HCT116 (cell line): ENCODE measurements at regions not wholly inside any gene's neighbourhood (a gene's known extent, or its start where the extent isn't known, plus 50 kb on each side); places are given as distances from the start of the nearest gene placed in this dataset.

Source experiments
- ATAC-seq: fragments of 200-7000 bp; cut with Tn5 transposase; 2 replicates; pipeline ENCODE4 v1.9.1; 2020; ENCODE audit warnings: mild to moderate bottlenecking, moderate library complexity
- BruUV-seq: library from RNA; stranded (reverse); fragments of 400-500 nt; replicated peaks from 2 replicates; lab custom pipeline; 2021; lab: Mats Ljungman, UMichigan
- CTCF ChIA-PET: fragments of 300-600 bp; sonication (Branson Sonifier 250); formaldehyde crosslinking; loops from one replicate; lab custom pipeline; 2021; ENCODE audit warnings: antibody characterized with exemption; lab: Charles Lee
- POLR2A ChIA-PET: fragments of 300-600, 350-600 bp; sonication (Branson Sonifier 250); formaldehyde crosslinking; loops from one replicate; lab custom pipeline; 2021; ENCODE audit warnings: antibody characterized with exemption; lab: Charles Lee
- RAD21 ChIA-PET, 2 experiments: fragments of 300-600 bp; sonication (Branson Sonifier 250); formaldehyde crosslinking; loops; one replicate each; lab custom pipeline; 2023; ENCODE audit warnings: low total read pairs in 2 of 2; ENCODE audit not compliant: uncharacterized antibody in 2 of 2, unreplicated experiment in 2 of 2, low non-redundant PET in 1 of 2; lab: Charles Lee
- DNase-seq: peaks from one replicate; pipeline ENCODE4 v3.0.0-alpha.2; 2010; ENCODE audit warnings: low read depth, low spot score
- H2AFZ ChIP-seq: fragments of 200-600 bp; shearing (Covaris generic), sonication (generic); 2 replicates; pipeline ENCODE4 v1.6.1; 2017; ENCODE audit warnings: low read depth, mixed run types, mixed read lengths, antibody characterized with exemption, low read length; ENCODE audit not compliant: poor library complexity, severe bottlenecking
- H3K27ac ChIP-seq: 2 replicates; pipeline ENCODE4 v1.5.1; 2012; ENCODE audit warnings: low read depth, low read length
- H3K27me3 ChIP-seq: fragments of 200-600 bp; sonication (generic); 2 replicates; pipeline ENCODE4 v1.6.1; 2016; ENCODE audit warnings: mixed run types, low read length, mixed read lengths; ENCODE audit not compliant: insufficient read depth
- H3K36me3 ChIP-seq, 2 experiments: fragments of 200-500 bp in 1 of 2; fragments of 200-600 bp in 1 of 2; sonication (Bioruptor generic) in 1 of 2; sonication (generic) in 1 of 2; 2 replicates each; pipeline versions ENCODE4 v1.5.1 to v1.6.1; 2014 to 2016; ENCODE audit warnings: low read length in 2 of 2, inconsistent platforms in 1 of 2, mixed read lengths in 1 of 2, mixed run types in 1 of 2; ENCODE audit not compliant: insufficient read depth in 2 of 2, control insufficient read depth in 1 of 2
- H3K4me1 ChIP-seq, 2 experiments: fragments of 200-600 bp in 1 of 2; sonication (generic) in 1 of 2; 2 replicates each; pipeline versions ENCODE4 v1.5.1 to v1.6.1; 2012 to 2017; ENCODE audit warnings: low read length in 2 of 2, inconsistent platforms in 1 of 2, mild to moderate bottlenecking in 1 of 2, mixed read lengths in 1 of 2, mixed run types in 1 of 2, moderate library complexity in 1 of 2; ENCODE audit not compliant: insufficient read depth in 2 of 2, control insufficient read depth in 1 of 2
- H3K4me2 ChIP-seq: fragments of 200-600 bp; sonication (generic); 2 replicates; pipeline ENCODE4 v1.6.1; 2017; ENCODE audit warnings: mixed run types, low read length, mixed read lengths
- H3K4me3 ChIP-seq, 2 experiments: fragments of 200-600 bp in 1 of 2; sonication (generic) in 1 of 2; replicated peaks in 1 of 2; 2 replicates each; pipeline ENCODE4 v1.5.1; 2011 to 2016; ENCODE audit warnings: low read length in 2 of 2, control low read depth in 1 of 2, low read depth in 1 of 2, mild to moderate bottlenecking in 1 of 2, mixed read lengths in 1 of 2, mixed run types in 1 of 2
- H3K79me2 ChIP-seq: fragments of 200-600 bp; sonication (generic); 2 replicates; pipeline ENCODE4 v1.6.1; 2017; ENCODE audit warnings: mild to moderate bottlenecking, mixed run types, low read length, moderate library complexity, mixed read lengths; ENCODE audit not compliant: insufficient read depth
- H3K9ac ChIP-seq: fragments of 200-600 bp; sonication (generic); 2 replicates; pipeline ENCODE4 v1.6.1; 2016; ENCODE audit warnings: low read length, mixed read lengths
- H3K9me2 ChIP-seq: fragments of 200-600 bp; sonication (generic), shearing (Covaris generic); 2 replicates; pipeline ENCODE4 v1.6.1; 2017; ENCODE audit warnings: mixed run types, mild to moderate bottlenecking, moderate library complexity; ENCODE audit not compliant: insufficient read depth
- H3K9me3 ChIP-seq, 2 experiments: fragments of 200-500 bp in 1 of 2; fragments of 200-600 bp in 1 of 2; sonication (Bioruptor generic) in 1 of 2; sonication (generic) in 1 of 2; 2 replicates each; pipeline ENCODE4 v1.6.1; 2014 to 2017; ENCODE audit warnings: low read length in 2 of 2, mixed read lengths in 2 of 2, inconsistent platforms in 1 of 2, low read depth in 1 of 2, mild to moderate bottlenecking in 1 of 2, mixed run types in 1 of 2, moderate library complexity in 1 of 2; ENCODE audit not compliant: control insufficient read depth in 1 of 2, insufficient read depth in 1 of 2
- H4K20me1 ChIP-seq: fragments of 200-600 bp; sonication (generic), shearing (Covaris generic); 2 replicates; pipeline ENCODE4 v1.6.1; 2017; ENCODE audit warnings: mixed run types, mild to moderate bottlenecking, moderate library complexity; ENCODE audit not compliant: insufficient read depth
- CBX3 ChIP-seq: IDR thresholded peaks from 2 replicates; pipeline ENCODE4 v1.6.1; 2012; ENCODE audit warnings: low read depth
- CEBPB ChIP-seq: IDR thresholded peaks from 2 replicates; pipeline ENCODE4 v1.6.1; 2012; ENCODE audit warnings: low read depth
- EGR1 ChIP-seq: IDR thresholded peaks from 2 replicates; pipeline ENCODE4 v1.6.1; 2012; ENCODE audit warnings: low read depth
- EZH2 ChIP-seq: fragments of 200-600 bp; sonication (generic); IDR thresholded peaks from 2 replicates; pipeline ENCODE4 v1.6.1; 2017; ENCODE audit warnings: antibody characterized with exemption, mixed run types
- EZH2phosphoT487 ChIP-seq: fragments of 200-600 bp; IDR thresholded peaks from 2 replicates; pipeline ENCODE4 v1.6.1; 2018; ENCODE audit warnings: antibody characterized with exemption, borderline replicate concordance
- FOSL1 ChIP-seq: IDR thresholded peaks from 2 replicates; pipeline ENCODE4 v1.6.1; 2012; ENCODE audit warnings: low read depth
- POLR2A ChIP-seq: IDR thresholded peaks from 2 replicates; pipeline ENCODE4 v1.7.0; 2011; ENCODE audit warnings: borderline replicate concordance; ENCODE audit not compliant: insufficient read depth, insufficient read length; ENCODE audit errors: extremely low read depth
- POLR2AphosphoS5 ChIP-seq: IDR thresholded peaks from 2 replicates; pipeline ENCODE4 v1.6.1; 2011; ENCODE audit warnings: mild to moderate bottlenecking, low read depth, low read length, moderate library complexity
- SP1 ChIP-seq: IDR thresholded peaks from 2 replicates; pipeline ENCODE4 v1.6.1; 2012; ENCODE audit warnings: low read depth
- SRF ChIP-seq: IDR thresholded peaks from 2 replicates; pipeline ENCODE4 v1.6.1; 2012; ENCODE audit warnings: low read depth
- intact Hi-C: fragments of 100-400 bp; cut with micrococcal nuclease; formaldehyde crosslinking; loops from 2 replicates; pipeline ENCODE4 v1.10.0; 2022
- TF ChIP-seq, protein P1 (sequence below): IDR thresholded peaks from 2 replicates; pipeline ENCODE4 v1.6.1; 2012; ENCODE audit warnings: low read depth
- TF ChIP-seq, protein P2 (sequence below): IDR thresholded peaks from 2 replicates; pipeline ENCODE4 v1.6.1; 2012
- TF ChIP-seq, protein P3 (sequence below): IDR thresholded peaks from 2 replicates; pipeline ENCODE4 v1.6.1; 2011; ENCODE audit warnings: mild to moderate bottlenecking, low read length, moderate library complexity; ENCODE audit not compliant: insufficient replicate concordance; ENCODE audit errors: extremely low read depth

DNA sequence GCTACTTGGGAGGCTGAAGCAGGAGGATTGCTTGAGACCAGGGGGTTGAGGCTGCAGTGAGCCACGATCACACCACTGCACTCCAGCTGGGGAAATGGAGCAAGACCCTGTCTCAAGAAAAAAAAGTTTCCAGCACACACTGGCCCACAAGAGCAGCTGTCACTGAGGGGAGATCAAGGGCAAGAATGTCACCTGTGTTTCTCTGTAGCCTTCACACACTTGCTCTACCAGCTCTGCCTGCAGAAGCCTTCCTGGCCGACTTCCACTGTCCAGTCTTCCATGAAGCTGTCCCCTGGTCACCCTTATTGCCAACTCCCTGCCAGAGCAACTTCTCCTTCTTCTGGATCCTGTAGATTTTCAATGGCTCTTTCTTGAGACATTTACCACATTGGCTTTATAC, 158.0 kb downstream of the KCTD15 start:
- Histone ChIP-seq H3K27ac (no peak overlapping the region), H3K9me3 (no peaks in the 10 kb centered on the region), H4K20me1 (no peaks in the 10 kb centered on the region), H3K4me1 (no peaks in the 10 kb centered on the region), H3K4me2 (no peak overlapping the region), H2AFZ (no peak overlapping the region), H3K9me2 (no peaks in the 10 kb centered on the region), H3K9ac (no peak overlapping the region), H3K4me3 (no peak overlapping the region), H3K36me3 (no peaks in the 10 kb centered on the region), H3K79me2 (no peaks in the 10 kb centered on the region), H3K27me3 (no peaks in the 10 kb centered on the region)
- RAD21 ChIA-PET: no interaction called here
- no peak for DNase-seq
- POLR2A ChIA-PET: no interaction called here
- TF ChIP-seq SRF (no peak), FOSL1 (no peak), SP1 (no peak), EZH2 (no peak), CBX3 (no peak), POLR2AphosphoS5 (no peak), CEBPB (no peak), EZH2phosphoT487 (no peak), POLR2A (no peak), EGR1 (no peak)
- TF ChIP-seq, protein P1, sequence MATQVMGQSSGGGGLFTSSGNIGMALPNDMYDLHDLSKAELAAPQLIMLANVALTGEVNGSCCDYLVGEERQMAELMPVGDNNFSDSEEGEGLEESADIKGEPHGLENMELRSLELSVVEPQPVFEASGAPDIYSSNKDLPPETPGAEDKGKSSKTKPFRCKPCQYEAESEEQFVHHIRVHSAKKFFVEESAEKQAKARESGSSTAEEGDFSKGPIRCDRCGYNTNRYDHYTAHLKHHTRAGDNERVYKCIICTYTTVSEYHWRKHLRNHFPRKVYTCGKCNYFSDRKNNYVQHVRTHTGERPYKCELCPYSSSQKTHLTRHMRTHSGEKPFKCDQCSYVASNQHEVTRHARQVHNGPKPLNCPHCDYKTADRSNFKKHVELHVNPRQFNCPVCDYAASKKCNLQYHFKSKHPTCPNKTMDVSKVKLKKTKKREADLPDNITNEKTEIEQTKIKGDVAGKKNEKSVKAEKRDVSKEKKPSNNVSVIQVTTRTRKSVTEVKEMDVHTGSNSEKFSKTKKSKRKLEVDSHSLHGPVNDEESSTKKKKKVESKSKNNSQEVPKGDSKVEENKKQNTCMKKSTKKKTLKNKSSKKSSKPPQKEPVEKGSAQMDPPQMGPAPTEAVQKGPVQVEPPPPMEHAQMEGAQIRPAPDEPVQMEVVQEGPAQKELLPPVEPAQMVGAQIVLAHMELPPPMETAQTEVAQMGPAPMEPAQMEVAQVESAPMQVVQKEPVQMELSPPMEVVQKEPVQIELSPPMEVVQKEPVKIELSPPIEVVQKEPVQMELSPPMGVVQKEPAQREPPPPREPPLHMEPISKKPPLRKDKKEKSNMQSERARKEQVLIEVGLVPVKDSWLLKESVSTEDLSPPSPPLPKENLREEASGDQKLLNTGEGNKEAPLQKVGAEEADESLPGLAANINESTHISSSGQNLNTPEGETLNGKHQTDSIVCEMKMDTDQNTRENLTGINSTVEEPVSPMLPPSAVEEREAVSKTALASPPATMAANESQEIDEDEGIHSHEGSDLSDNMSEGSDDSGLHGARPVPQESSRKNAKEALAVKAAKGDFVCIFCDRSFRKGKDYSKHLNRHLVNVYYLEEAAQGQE: no peak
- TF ChIP-seq, protein P2, sequence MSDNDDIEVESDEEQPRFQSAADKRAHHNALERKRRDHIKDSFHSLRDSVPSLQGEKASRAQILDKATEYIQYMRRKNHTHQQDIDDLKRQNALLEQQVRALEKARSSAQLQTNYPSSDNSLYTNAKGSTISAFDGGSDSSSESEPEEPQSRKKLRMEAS: no peak
- TF ChIP-seq, protein P3, sequence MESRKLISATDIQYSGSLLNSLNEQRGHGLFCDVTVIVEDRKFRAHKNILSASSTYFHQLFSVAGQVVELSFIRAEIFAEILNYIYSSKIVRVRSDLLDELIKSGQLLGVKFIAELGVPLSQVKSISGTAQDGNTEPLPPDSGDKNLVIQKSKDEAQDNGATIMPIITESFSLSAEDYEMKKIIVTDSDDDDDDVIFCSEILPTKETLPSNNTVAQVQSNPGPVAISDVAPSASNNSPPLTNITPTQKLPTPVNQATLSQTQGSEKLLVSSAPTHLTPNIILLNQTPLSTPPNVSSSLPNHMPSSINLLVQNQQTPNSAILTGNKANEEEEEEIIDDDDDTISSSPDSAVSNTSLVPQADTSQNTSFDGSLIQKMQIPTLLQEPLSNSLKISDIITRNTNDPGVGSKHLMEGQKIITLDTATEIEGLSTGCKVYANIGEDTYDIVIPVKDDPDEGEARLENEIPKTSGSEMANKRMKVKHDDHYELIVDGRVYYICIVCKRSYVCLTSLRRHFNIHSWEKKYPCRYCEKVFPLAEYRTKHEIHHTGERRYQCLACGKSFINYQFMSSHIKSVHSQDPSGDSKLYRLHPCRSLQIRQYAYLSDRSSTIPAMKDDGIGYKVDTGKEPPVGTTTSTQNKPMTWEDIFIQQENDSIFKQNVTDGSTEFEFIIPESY: no peak
- no peak for ATAC-seq
- BruUV-seq: no TSS peak
- CTCF ChIA-PET: no interaction called here
- intact Hi-C loops: no loop called here
